ENCODE measurements at regions not wholly inside any gene's neighbourhood (a gene's known extent, or its start where the extent isn't known, plus 50 kb on each side); places are given as distances from the start of the nearest gene placed in this dataset.

DNA sequence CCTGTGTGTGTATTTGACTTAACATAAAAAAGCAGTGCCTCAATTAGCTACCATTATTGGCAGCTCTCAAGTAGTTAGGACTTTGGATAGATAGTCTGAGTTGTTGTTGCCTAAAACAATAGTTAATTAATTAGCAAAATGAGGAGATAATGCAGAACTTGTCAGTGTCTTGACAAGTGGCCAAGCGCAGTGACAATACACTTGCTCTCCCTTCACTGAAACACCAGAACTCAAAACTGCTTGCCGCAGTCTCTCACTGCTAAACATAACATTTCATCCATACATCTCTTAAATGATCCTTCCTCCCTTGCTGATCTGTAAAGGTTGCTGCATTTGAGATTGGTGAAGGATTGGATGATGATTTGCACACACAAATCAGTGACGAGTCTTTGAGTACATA lies 61.7 kb downstream of the ARHGAP35 start:
- Mint-ChIP-seq H3K9me3 (ENCODE audit: unreplicated experiment) (no peaks in the 10 kb centered on the region), H3K4me1 (ENCODE audit: insufficient read depth, unreplicated experiment) (peaks cover 38% of the 10 kb centered on the region), H3K36me3 (ENCODE audit: insufficient read depth, unreplicated experiment) (peaks cover 51% of the 10 kb centered on the region), H3K4me3 (ENCODE audit: unreplicated experiment) (no peak overlapping the region), H3K27me3 (ENCODE audit: insufficient read depth, unreplicated experiment) (no peaks in the 10 kb centered on the region), H3K27ac (ENCODE audit: low read depth, unreplicated experiment) (no peak overlapping the region)
- CTCF ChIA-PET: no interaction called here
- intact Hi-C loops (cut with micrococcal nuclease): no loop called here
- no peak for DNase-seq (ENCODE audit: unreplicated experiment)
- BruUV-seq (replicated peaks): no TSS peak
- TF ChIP-seq, protein P1, sequence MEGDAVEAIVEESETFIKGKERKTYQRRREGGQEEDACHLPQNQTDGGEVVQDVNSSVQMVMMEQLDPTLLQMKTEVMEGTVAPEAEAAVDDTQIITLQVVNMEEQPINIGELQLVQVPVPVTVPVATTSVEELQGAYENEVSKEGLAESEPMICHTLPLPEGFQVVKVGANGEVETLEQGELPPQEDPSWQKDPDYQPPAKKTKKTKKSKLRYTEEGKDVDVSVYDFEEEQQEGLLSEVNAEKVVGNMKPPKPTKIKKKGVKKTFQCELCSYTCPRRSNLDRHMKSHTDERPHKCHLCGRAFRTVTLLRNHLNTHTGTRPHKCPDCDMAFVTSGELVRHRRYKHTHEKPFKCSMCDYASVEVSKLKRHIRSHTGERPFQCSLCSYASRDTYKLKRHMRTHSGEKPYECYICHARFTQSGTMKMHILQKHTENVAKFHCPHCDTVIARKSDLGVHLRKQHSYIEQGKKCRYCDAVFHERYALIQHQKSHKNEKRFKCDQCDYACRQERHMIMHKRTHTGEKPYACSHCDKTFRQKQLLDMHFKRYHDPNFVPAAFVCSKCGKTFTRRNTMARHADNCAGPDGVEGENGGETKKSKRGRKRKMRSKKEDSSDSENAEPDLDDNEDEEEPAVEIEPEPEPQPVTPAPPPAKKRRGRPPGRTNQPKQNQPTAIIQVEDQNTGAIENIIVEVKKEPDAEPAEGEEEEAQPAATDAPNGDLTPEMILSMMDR (IDR thresholded peaks at IDR 0.05; ENCODE audit: unreplicated experiment): no peak
- POLR2A ChIA-PET: interaction anchor here (0.9 kb wide), 1 partner anchor 13 kb away, joined by 3 read pairs; no protein-coding TSS in a partner anchor

DNA sequence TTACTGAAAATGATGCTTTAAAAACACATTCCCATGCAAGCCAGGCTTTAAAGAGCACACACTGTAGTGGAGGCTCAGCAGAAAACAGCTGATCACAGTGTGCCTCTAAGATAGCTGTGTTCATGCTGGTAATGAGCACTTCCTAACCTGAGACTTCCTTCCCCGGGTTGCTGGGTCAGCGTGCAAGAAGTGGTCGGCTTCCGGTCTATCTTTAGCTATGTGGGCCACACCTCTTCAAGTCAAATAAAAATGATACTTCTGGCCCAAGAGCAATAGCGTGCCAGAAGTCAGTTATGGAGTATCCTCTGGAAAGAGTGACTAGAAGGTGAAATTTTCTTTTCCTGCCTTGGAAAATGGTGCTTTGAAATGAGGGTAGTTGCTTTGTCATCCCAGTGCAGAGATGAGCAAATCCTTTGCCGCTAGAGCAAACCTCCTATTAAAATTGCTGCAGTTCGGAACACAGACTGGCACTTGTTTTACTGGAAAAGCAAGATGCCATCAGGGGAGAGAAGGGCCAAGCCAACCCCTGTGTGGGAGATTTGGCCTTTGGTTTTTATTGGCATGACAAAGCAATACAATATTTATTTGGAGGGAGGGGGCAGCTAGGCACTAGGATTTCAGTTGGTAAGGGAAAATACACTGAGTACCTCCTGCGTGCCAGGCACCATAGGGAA lies 64.2 kb downstream of the ARHGAP35 start:
- intact Hi-C loops (cut with micrococcal nuclease): loop anchor here (2.0 kb wide), 1 partner anchor 64 kb away; the partner anchor contains the start of gene ARHGAP35
- TF ChIP-seq, protein P1 (IDR thresholded peaks at IDR 0.05; ENCODE audit: unreplicated experiment): no peak
- H3K9me3 Mint-ChIP-seq (ENCODE audit: unreplicated experiment): no peaks in the 10 kb centered on the region
- BruUV-seq (replicated peaks): no TSS peak
- peak overlapping the region; percentile 51 for H3K4me3 Mint-ChIP-seq (ENCODE audit: unreplicated experiment)
- peaks cover 36% of the 10 kb centered on the region for H3K36me3 Mint-ChIP-seq (ENCODE audit: insufficient read depth, unreplicated experiment)
- peaks cover 40% of the 10 kb centered on the region for H3K4me1 Mint-ChIP-seq (ENCODE audit: insufficient read depth, unreplicated experiment)
- ChIA-PET POLR2A (interaction anchor here (0.6 to 4.6 kb wide), 21 partner anchors 9 to 1789 kb away, joined by 3 to 21 read pairs (median 5); partner anchors contain the start of genes AP2S1 and ARHGAP35), CTCF (interaction anchor here (0.6 to 1.2 kb wide), 5 partner anchors 22 to 67 kb away, joined by 3 to 6 read pairs (median 3); no protein-coding TSS in a partner anchor)
- H3K27ac Mint-ChIP-seq (ENCODE audit: low read depth, unreplicated experiment): peak overlapping the region; percentile 70
- peak; percentile 22 for DNase-seq (ENCODE audit: unreplicated experiment)
- no peaks in the 10 kb centered on the region for H3K27me3 Mint-ChIP-seq (ENCODE audit: insufficient read depth, unreplicated experiment)

DNA sequence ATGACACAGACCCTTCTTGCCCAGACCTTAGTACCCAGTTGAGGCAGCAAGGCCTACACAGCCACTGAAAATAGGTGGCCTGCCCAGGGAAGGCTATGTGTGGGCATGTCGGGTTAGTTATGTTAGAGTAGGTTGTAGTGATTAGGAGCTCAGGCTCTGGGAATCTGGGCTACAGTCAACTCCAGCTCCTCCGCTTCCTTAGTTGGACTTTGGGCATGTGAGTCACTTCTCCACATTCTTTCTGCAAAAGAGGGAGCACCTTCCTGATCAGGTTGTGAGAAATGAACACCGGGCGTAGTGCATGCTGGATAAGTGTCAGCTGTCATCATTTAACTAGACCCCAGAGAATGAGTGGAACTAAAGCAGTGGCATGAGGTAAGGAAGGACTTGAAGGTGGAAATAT lies 64.8 kb downstream of the ARHGAP35 start:
- H3K27me3 Mint-ChIP-seq (ENCODE audit: insufficient read depth, unreplicated experiment): no peaks in the 10 kb centered on the region
- ChIA-PET CTCF (interaction anchor here (0.6 to 1.0 kb wide), 6 partner anchors 22 to 438 kb away, joined by 3 to 5 read pairs (median 3); no protein-coding TSS in a partner anchor), POLR2A (interaction anchor here (0.6 to 4.6 kb wide), 20 partner anchors 9 to 1788 kb away, joined by 3 to 21 read pairs (median 6); partner anchors contain the start of gene ARHGAP35)
- peak overlapping the region; percentile 51 for H3K4me3 Mint-ChIP-seq (ENCODE audit: unreplicated experiment)
- peaks cover 31% of the 10 kb centered on the region for H3K36me3 Mint-ChIP-seq (ENCODE audit: insufficient read depth, unreplicated experiment)
- H3K27ac Mint-ChIP-seq (ENCODE audit: low read depth, unreplicated experiment): peak overlapping the region; percentile 70
- peak; percentile 77 for DNase-seq (ENCODE audit: unreplicated experiment)
- no peaks in the 10 kb centered on the region for H3K9me3 Mint-ChIP-seq (ENCODE audit: unreplicated experiment)
- no TSS peak for BruUV-seq (replicated peaks)
- TF ChIP-seq, protein P1 (IDR thresholded peaks at IDR 0.05; ENCODE audit: unreplicated experiment): no peak
- intact Hi-C loops (cut with micrococcal nuclease): loop anchor here (2.0 kb wide), 1 partner anchor 65 kb away; the partner anchor contains the start of gene ARHGAP35
- H3K4me1 Mint-ChIP-seq (ENCODE audit: insufficient read depth, unreplicated experiment): peaks cover 40% of the 10 kb centered on the region

All from MCF 10A (cell line).